CD14-positive monocyte (primary cell): ENCODE measurements at regions not wholly inside any gene's neighbourhood (a gene's known extent, or its start where the extent isn't known, plus 50 kb on each side); places are given as distances from the start of the nearest gene placed in this dataset.

Experiments used
- DNase-seq, 3 donors: peaks; one replicate each; pipeline ENCODE4 v3.0.0-alpha.2; 2011 to 2022
- H2AFZ ChIP-seq: 2 replicates; pipeline ENCODE4 v1.6.0; 2012; ENCODE audit warnings: mild to moderate bottlenecking, low read depth, low read length, inconsistent platforms; ENCODE audit not compliant: insufficient read depth, poor library complexity, severe bottlenecking
- H3K27ac ChIP-seq, 2 donors: 1 replicate in 1 of 2; 2 replicates in 1 of 2; pipeline ENCODE4 v1.5.1; 2012 to 2013; ENCODE audit warnings: low read length in 2 of 2, control low read depth in 1 of 2, inconsistent platforms in 1 of 2, low read depth in 1 of 2, mild to moderate bottlenecking in 1 of 2
- H3K27me3 ChIP-seq, 2 donors: one replicate each; pipeline versions ENCODE4 v1.6.0 to v1.6.1; 2011 to 2013; ENCODE audit warnings: low read length in 2 of 2; ENCODE audit not compliant: control insufficient read depth in 2 of 2, insufficient read depth in 2 of 2
- H3K36me3 ChIP-seq, 2 donors: replicated peaks in 1 of 2; 1 replicate in 1 of 2; 2 replicates in 1 of 2; pipeline versions ENCODE4 v1.5.1 to v1.6.1; 2012 to 2013; ENCODE audit warnings: low read length in 2 of 2, control low read depth in 1 of 2, inconsistent platforms in 1 of 2, mild to moderate bottlenecking in 1 of 2; ENCODE audit not compliant: insufficient read depth in 2 of 2, control insufficient read depth in 1 of 2
- H3K4me1 ChIP-seq, 2 donors: 1 replicate in 1 of 2; 2 replicates in 1 of 2; pipeline versions ENCODE4 v1.5.1 to v1.6.1; 2012 to 2013; ENCODE audit warnings: low read length in 2 of 2, control low read depth in 1 of 2, inconsistent platforms in 1 of 2, mild to moderate bottlenecking in 1 of 2, moderate library complexity in 1 of 2; ENCODE audit not compliant: insufficient read depth in 2 of 2, control insufficient read depth in 1 of 2
- H3K4me2 ChIP-seq: replicated peaks from 2 replicates; pipeline ENCODE3; 2012; ENCODE audit warnings: low read length, moderate library complexity, mild to moderate bottlenecking; ENCODE audit not compliant: poor library complexity, severe bottlenecking; ENCODE audit errors: extremely low read depth
- H3K4me3 ChIP-seq, 3 experiments: fragments of 200-600 bp in 1 of 3; sonication (generic) in 1 of 3; replicated peaks in 1 of 3; 1 replicate in 2 of 3; 2 replicates in 1 of 3; pipeline ENCODE4 v1.5.1; 2011 to 2013; ENCODE audit warnings: low read length in 3 of 3, mild to moderate bottlenecking in 3 of 3, control low read depth in 2 of 3, low read depth in 2 of 3, inconsistent platforms in 1 of 3, moderate library complexity in 1 of 3
- H3K79me2 ChIP-seq: 2 replicates; pipeline ENCODE4 v1.6.0; 2012; ENCODE audit warnings: mild to moderate bottlenecking, control low read depth, inconsistent platforms, low read length, moderate library complexity; ENCODE audit not compliant: insufficient read depth
- H3K9ac ChIP-seq: 2 replicates; pipeline ENCODE4 v1.6.0; 2017; ENCODE audit warnings: low read length, mild to moderate bottlenecking; ENCODE audit not compliant: insufficient read depth, poor library complexity, severe bottlenecking
- H3K9me3 ChIP-seq, 2 donors: replicated peaks in 1 of 2; 1 replicate in 1 of 2; 2 replicates in 1 of 2; pipeline versions ENCODE4 v1.5.1 to v1.6.1; 2012 to 2013; ENCODE audit warnings: low read length in 2 of 2, control low read depth in 1 of 2; ENCODE audit not compliant: control insufficient read depth in 1 of 2, insufficient read depth in 1 of 2
- H4K20me1 ChIP-seq: 2 replicates; pipeline ENCODE4 v1.6.0; 2012; ENCODE audit warnings: mild to moderate bottlenecking, low read length, control low read depth, moderate library complexity; ENCODE audit not compliant: insufficient read depth
- H3K27ac Mint-ChIP-seq, 7 donors: one replicate each; pipeline ENCODE4 v1.8.0; 2020; ENCODE audit warnings: mild to moderate bottlenecking in 7 of 7, mixed read lengths in 7 of 7, moderate library complexity in 6 of 7, inconsistent platforms in 2 of 7
- H3K27me3 Mint-ChIP-seq, 3 donors: one replicate each; pipeline ENCODE4 v1.8.0; 2021 to 2022; ENCODE audit warnings: low read depth in 3 of 3, mild to moderate bottlenecking in 3 of 3, mixed read lengths in 3 of 3, moderate library complexity in 3 of 3, inconsistent platforms in 1 of 3
- H3K36me3 Mint-ChIP-seq, 2 donors: one replicate each; pipeline ENCODE4 v1.8.0; 2020; ENCODE audit warnings: mixed read lengths in 2 of 2, inconsistent platforms in 1 of 2, mild to moderate bottlenecking in 1 of 2
- H3K4me1 Mint-ChIP-seq: one replicate; pipeline ENCODE4 v1.8.0; 2020; ENCODE audit warnings: mild to moderate bottlenecking, mixed read lengths
- H3K4me3 Mint-ChIP-seq, 2 donors: one replicate each; pipeline ENCODE4 v1.8.0; 2020; ENCODE audit warnings: mild to moderate bottlenecking in 2 of 2, mixed read lengths in 2 of 2, moderate library complexity in 1 of 2
- H3K9me3 Mint-ChIP-seq, 7 donors: one replicate each; pipeline ENCODE4 v1.8.0; 2020 to 2022; ENCODE audit warnings: mixed read lengths in 7 of 7, mild to moderate bottlenecking in 6 of 7, moderate library complexity in 6 of 7, inconsistent platforms in 2 of 7
- WGBS: methylation state at CpG from one replicate; pipeline ENCODE4 v1.1.5; 2013; ENCODE audit warnings: missing lambda C conversion rate; ENCODE audit not compliant: insufficient coverage; 5-methylcytosine and 5-hydroxymethylcytosine counted together
- intact Hi-C, 2 donors: fragments of 100-400 bp; cut with micrococcal nuclease; formaldehyde crosslinking; loops; one replicate each; pipeline versions ENCODE4 v1.15.0 to v1.15.1; 2023
- TF ChIP-seq, protein P1 (sequence below): fragments of 200-600 bp; IDR thresholded peaks from one replicate; pipeline ENCODE4 v1.8.0; 2022; ENCODE audit warnings: antibody characterized with exemption, mild to moderate bottlenecking

DNA sequence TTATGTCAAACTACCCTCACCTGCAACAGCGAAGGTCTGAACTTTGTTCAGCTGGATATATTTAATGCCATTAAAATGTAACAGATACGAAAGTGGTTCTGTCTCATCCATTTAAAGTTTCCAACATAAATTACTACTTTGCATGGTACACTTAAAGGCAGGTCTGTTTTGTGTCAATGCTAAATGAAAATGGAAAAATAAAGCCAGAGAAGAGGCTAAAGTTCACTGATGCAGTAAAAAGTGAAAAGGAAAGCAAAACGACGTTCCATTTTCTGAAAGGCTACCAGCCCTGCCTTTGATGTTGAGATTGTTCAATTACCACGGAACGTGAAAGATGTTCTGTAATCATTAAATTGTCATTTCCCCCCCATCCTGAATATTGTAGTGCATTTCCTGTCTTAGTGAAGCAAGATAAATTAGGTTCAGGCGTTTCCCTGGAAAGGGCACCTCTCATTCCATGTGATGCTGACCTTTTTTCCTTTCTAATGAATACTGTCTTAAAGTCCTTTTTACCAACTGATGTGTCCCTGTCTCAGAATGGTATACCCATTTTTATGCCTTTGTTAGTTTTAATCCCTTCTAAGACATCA is 334.7 kb upstream of the JAG1 start:
- DNase-seq: no peak
- no peaks in the 10 kb centered on the region for H3K79me2 ChIP-seq
- H3K27ac ChIP-seq: no peak overlapping the region
- TF ChIP-seq, protein P1, sequence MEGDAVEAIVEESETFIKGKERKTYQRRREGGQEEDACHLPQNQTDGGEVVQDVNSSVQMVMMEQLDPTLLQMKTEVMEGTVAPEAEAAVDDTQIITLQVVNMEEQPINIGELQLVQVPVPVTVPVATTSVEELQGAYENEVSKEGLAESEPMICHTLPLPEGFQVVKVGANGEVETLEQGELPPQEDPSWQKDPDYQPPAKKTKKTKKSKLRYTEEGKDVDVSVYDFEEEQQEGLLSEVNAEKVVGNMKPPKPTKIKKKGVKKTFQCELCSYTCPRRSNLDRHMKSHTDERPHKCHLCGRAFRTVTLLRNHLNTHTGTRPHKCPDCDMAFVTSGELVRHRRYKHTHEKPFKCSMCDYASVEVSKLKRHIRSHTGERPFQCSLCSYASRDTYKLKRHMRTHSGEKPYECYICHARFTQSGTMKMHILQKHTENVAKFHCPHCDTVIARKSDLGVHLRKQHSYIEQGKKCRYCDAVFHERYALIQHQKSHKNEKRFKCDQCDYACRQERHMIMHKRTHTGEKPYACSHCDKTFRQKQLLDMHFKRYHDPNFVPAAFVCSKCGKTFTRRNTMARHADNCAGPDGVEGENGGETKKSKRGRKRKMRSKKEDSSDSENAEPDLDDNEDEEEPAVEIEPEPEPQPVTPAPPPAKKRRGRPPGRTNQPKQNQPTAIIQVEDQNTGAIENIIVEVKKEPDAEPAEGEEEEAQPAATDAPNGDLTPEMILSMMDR: no peak
- H3K9me3 Mint-ChIP-seq: peaks cover 0 to 11% (median 6%) of the 10 kb centered on the region in 7 donors
- intact Hi-C loops: no loop called here
- no peak overlapping the region for H3K9ac ChIP-seq
- H3K27me3 ChIP-seq: no peaks in the 10 kb centered on the region
- no peak overlapping the region for H3K27ac Mint-ChIP-seq
- H3K9me3 ChIP-seq: no peaks in the 10 kb centered on the region
- no peak overlapping the region for H2AFZ ChIP-seq
- no peak overlapping the region for H3K4me2 ChIP-seq
- no peaks in the 10 kb centered on the region for H3K4me1 Mint-ChIP-seq
- H4K20me1 ChIP-seq: no peaks in the 10 kb centered on the region
- no CpG with 5 or more reads among the region's 7 CpGs for WGBS
- no peaks in the 10 kb centered on the region for H3K36me3 ChIP-seq
- no peaks in the 10 kb centered on the region for H3K4me1 ChIP-seq
- H3K4me3 Mint-ChIP-seq: no peak overlapping the region
- no peak overlapping the region for H3K4me3 ChIP-seq
- H3K36me3 Mint-ChIP-seq: no peaks in the 10 kb centered on the region
- H3K27me3 Mint-ChIP-seq: peaks cover 0 to 1% (median 0%) of the 10 kb centered on the region in 3 donors

DNA sequence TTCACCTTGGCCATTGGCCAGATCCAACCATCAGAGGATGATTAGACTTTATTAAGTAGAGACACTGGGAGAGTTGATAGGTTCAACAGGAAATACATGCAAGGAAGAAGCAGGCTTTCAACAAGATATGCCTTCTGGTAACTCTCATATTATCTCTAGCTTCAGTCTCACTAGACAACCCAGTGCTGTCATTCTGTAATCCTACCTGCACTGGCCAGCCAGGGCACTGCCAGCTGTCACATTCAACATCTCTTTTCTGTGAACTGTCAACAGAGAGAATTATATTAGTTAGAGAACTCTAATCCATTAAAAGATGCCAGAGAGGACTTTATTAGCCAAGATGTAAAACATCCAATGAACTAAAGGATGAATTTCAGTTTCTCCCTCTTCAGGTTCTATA is 337.9 kb upstream of the JAG1 start:
- no peak overlapping the region for H3K9ac ChIP-seq
- no peaks in the 10 kb centered on the region for H4K20me1 ChIP-seq
- no peaks in the 10 kb centered on the region for H3K4me1 Mint-ChIP-seq
- intact Hi-C loops: no loop called here
- H2AFZ ChIP-seq: no peak overlapping the region
- no peaks in the 10 kb centered on the region for H3K36me3 ChIP-seq
- no peak overlapping the region for H3K27ac Mint-ChIP-seq
- no peaks in the 10 kb centered on the region for H3K9me3 ChIP-seq
- H3K4me2 ChIP-seq: no peak overlapping the region
- no peaks in the 10 kb centered on the region for H3K4me1 ChIP-seq
- H3K4me3 Mint-ChIP-seq: no peak overlapping the region
- H3K27me3 ChIP-seq: no peaks in the 10 kb centered on the region
- TF ChIP-seq, protein P1: no peak
- H3K36me3 Mint-ChIP-seq: no peaks in the 10 kb centered on the region
- DNase-seq: no peak
- no peak overlapping the region for H3K4me3 ChIP-seq
- no peaks in the 10 kb centered on the region for H3K79me2 ChIP-seq
- peaks cover 0 to 11% (median 4%) of the 10 kb centered on the region in 7 donors for H3K9me3 Mint-ChIP-seq
- no peaks in the 10 kb centered on the region for H3K27me3 Mint-ChIP-seq
- no peak overlapping the region for H3K27ac ChIP-seq
